ENCODE measurements at regions not wholly inside any gene's neighbourhood (a gene's known extent, or its start where the extent isn't known, plus 50 kb on each side); places are given as distances from the start of the nearest gene placed in this dataset.
"Not testable (repeated sequence)": the region's sequence is repeated elsewhere in the genome, so short reads cannot be mapped to it uniquely, and the experiment has no call there.

DNA sequence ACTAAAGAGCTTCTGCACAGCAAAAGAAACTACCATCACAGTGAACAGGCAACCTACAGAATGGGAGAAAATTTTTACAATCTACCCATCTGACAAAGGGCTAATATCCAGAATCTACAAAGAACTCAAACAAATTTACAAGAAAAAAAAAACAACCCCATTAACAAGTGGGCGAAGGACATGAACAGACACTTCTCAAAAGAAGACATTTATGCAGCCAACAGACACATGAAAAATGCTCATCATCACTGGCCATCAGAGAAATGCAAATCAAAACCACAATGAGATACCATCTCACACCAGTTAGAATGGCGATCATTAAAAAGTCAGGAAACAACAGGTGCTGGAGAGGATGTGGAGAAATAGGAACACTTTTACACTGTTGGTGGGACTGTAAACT lies 89.9 kb upstream of the TMEM164 start:
- TF ChIP-seq, protein P1, sequence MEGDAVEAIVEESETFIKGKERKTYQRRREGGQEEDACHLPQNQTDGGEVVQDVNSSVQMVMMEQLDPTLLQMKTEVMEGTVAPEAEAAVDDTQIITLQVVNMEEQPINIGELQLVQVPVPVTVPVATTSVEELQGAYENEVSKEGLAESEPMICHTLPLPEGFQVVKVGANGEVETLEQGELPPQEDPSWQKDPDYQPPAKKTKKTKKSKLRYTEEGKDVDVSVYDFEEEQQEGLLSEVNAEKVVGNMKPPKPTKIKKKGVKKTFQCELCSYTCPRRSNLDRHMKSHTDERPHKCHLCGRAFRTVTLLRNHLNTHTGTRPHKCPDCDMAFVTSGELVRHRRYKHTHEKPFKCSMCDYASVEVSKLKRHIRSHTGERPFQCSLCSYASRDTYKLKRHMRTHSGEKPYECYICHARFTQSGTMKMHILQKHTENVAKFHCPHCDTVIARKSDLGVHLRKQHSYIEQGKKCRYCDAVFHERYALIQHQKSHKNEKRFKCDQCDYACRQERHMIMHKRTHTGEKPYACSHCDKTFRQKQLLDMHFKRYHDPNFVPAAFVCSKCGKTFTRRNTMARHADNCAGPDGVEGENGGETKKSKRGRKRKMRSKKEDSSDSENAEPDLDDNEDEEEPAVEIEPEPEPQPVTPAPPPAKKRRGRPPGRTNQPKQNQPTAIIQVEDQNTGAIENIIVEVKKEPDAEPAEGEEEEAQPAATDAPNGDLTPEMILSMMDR (IDR thresholded peaks at IDR 0.05) = not testable (repeated sequence)
- not testable (repeated sequence) for TF ChIP-seq POLR2A (IDR thresholded peaks at IDR 0.05); POLR2AphosphoS5 (IDR thresholded peaks at IDR 0.05; ENCODE audit: insufficient read depth in 1 of 2, low read depth in 1 of 2)
